CD4-positive, alpha-beta T cell treated with Interleukin-21 for 1 hour (primary cell): ENCODE measurements at regions not wholly inside any gene's neighbourhood (a gene's known extent, or its start where the extent isn't known, plus 50 kb on each side); places are given as distances from the start of the nearest gene placed in this dataset.

Experiments
- DNase-seq: peaks from one replicate; pipeline ENCODE4 v3.0.0-alpha.2; 2020

DNA sequence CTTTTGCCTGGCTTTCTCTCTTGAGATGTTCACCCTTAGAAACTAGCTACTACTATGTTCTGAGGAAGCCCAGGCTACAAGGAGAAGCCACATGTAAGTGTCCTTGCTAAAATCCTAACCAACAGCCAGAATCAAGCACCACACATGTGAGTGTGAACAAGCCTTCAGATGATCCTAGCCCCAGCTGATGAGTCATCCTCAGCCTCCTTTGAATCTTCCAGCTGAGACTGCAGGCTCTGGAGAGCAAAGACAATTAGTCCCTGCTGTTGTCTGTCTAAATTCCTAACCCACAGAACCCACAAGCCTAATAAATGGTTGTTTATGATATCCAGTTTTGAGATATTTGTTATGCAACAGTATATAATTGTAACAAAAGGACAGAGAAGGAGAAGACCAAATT, 92.8 kb upstream of the TAC1 start:
- no peak for DNase-seq

DNA sequence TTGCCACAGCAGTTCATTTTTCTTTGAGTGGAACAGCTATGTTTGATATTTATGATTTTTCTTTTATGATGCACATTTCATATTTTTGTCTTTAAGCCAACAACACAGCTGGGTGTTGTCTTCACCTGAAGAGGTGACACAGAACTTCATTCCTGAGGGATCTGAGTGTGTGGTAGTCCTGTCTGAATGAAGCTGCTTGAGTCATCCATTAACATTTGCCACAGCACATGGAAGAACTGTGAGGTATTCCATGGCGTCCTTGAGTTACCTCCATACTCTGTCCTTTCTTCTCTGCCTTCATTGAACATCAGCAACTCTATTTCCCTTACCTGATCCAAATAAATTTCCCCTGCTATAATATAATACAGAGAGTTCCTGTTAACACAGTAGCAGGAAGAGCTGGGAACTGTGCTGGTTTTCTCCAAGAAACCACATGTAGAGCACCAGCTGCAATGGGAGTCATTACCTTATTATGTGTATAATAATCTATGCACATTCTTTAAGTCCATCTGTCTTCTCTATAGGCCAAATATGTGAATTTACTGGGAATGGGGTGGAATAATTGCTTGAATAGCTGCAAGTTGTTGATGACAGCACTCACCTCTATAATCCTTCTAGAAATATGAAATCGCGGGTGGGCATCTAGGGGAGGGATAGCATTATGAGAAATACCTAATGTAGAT, 72.4 kb upstream of the TAC1 start:
- DNase-seq, result no peak

DNA sequence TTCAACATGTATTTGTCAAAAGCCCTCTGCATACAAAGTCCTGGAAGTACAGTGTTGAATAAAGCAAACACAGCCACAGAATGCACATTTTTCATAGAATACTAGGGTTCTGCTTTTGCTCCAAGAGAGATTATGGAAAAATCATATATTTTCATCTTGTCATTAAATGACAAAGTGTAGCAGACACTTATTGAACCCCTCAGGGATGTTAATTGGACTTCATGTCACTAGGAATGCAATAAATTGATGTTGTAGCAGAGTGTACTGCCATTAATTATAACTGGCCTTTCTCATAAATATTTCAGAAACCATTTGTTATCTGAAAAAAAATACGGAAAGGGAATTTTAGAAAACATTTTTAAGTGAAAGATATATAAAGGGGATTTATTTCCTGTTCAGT, 64.5 kb upstream of the TAC1 start:
- DNase-seq, result no peak

DNA sequence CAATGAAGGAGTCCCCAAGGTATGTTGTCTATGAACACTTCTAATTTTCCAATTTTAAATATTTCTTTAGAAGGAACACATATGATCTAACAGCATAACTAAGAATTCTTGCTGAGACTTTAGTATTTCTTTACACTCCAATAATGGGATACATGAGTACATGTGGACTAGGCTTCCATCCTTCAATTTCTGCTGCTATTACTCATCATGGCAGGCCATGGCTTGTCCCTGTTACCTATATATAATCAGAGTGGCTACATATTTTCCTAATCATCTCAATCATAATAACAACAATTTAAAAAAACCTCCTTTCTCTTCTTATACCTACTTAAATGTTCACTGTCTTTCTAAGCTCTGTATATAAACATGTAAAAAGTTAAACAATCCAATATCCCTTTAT, 60.3 kb upstream of the TAC1 start:
- no peak for DNase-seq

DNA sequence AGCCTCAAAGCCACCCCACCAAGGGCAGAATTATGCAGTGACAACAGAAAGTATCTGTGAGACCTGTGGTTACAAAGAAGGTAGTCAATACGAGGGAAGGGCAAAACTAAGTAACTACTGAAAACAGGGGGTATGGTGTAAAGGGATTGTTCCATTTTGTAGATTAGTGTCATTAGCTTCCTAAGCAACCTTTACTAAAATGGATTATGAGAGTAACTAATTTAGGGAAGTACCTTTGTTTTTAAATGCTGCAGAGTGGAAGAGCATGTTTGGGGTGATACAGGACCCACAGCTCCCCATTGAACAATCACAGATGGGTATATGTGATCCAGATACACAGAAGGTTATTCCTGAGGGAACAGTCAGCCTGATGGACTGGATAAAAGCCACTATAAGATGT, 51.3 kb upstream of the TAC1 start:
- DNase-seq, result no peak
